K562 (cell line): ENCODE measurements at regions not wholly inside any gene's neighbourhood (a gene's known extent, or its start where the extent isn't known, plus 50 kb on each side); places are given as distances from the start of the nearest gene placed in this dataset.

ENCODE experiments used
- ATAC-seq: fragments of 200-7000 bp; cut with Tn5 transposase; 3 replicates; pipeline ENCODE4 v1.9.1; 2020; ENCODE audit warnings: moderate library complexity
- BruUV-seq: library from RNA; stranded (reverse); fragments of 400-500 nt; replicated peaks from 2 replicates; lab custom pipeline; 2021; lab: Mats Ljungman, UMichigan
- CTCF ChIA-PET: fragments of 300-600 bp; formaldehyde crosslinking; extraction: SDS; loops from one replicate; lab custom pipeline; 2021; ENCODE audit warnings: low intra/inter-chr PET ratio; lab: Yijun Ruan, JAX
- POLR2A ChIA-PET: fragments of 300-600, 350-650 bp; sonication (Branson Sonifier 250); formaldehyde crosslinking; extraction: SDS; loops from one replicate; lab custom pipeline; 2021; ENCODE audit warnings: antibody characterized with exemption, inconsistent platforms; lab: Yijun Ruan, JAX
- DNase-seq, 4 experiments: peaks; one replicate each; pipeline versions ENCODE4 v3.0.0 to v3.0.0-alpha.2; 2011 to 2018; ENCODE audit warnings: low spot score in 3 of 4, mixed read lengths in 3 of 4; ENCODE audit errors: extremely low read depth in 1 of 4
- FAIRE-seq: peaks from 2 replicates; lab custom pipeline; 2011; peaks lifted over from hg19 to GRCh38; lab: Jason Lieb, UNC
- H2AFZ ChIP-seq: 2 replicates; pipeline ENCODE4 v1.6.0; 2011; ENCODE audit warnings: low read depth, low read length, control low read depth, inconsistent platforms
- H3K27ac ChIP-seq: fragments of 200-600 bp; 3 replicates; pipeline ENCODE4 v1.8.0; 2011; ENCODE audit warnings: low read depth, mild to moderate bottlenecking, control low read depth, inconsistent platforms, low read length, moderate library complexity, mixed read lengths; ENCODE audit errors: extremely low read depth
- H3K27me3 ChIP-seq, 2 experiments: fragments of 300-600 bp in 1 of 2; 2 replicates in 1 of 2; 3 replicates in 1 of 2; pipeline versions ENCODE4 v1.6.0 to v1.8.0; 2011; ENCODE audit warnings: inconsistent platforms in 2 of 2, low read length in 2 of 2, mild to moderate bottlenecking in 1 of 2, mixed read lengths in 1 of 2, moderate library complexity in 1 of 2; ENCODE audit not compliant: control insufficient read depth in 2 of 2, insufficient read depth in 2 of 2
- H3K36me3 ChIP-seq: fragments of 300-600 bp; 3 replicates; pipeline ENCODE4 v1.8.0; 2011; ENCODE audit warnings: mild to moderate bottlenecking, low read length, inconsistent platforms; ENCODE audit not compliant: control insufficient read depth, insufficient read depth
- H3K4me1 ChIP-seq, 2 experiments: fragments of 200-600 bp in 1 of 2; replicated peaks in 1 of 2; 2 replicates in 1 of 2; 3 replicates in 1 of 2; pipeline versions ENCODE4 v1.5.1 to v1.8.0; 2011; ENCODE audit warnings: inconsistent platforms in 2 of 2, low read length in 2 of 2, mild to moderate bottlenecking in 1 of 2, mixed read lengths in 1 of 2, moderate library complexity in 1 of 2; ENCODE audit not compliant: control insufficient read depth in 2 of 2, insufficient read depth in 2 of 2
- H3K4me2 ChIP-seq: 2 replicates; pipeline ENCODE4 v1.6.1; 2011; ENCODE audit warnings: low read length, control low read depth, inconsistent platforms, mixed read lengths; ENCODE audit not compliant: insufficient read depth
- H3K4me3 ChIP-seq: fragments of 200-600 bp; sonication (generic), shearing (Covaris generic); 2 replicates; pipeline ENCODE4 v1.5.1; 2016; ENCODE audit warnings: control low read depth, inconsistent platforms
- H3K79me2 ChIP-seq: fragments of 200-600 bp; 3 replicates; pipeline ENCODE4 v1.8.0; 2011; ENCODE audit warnings: low read length, inconsistent platforms; ENCODE audit not compliant: control insufficient read depth, insufficient read depth
- H3K9ac ChIP-seq, 2 experiments: 2 replicates each; pipeline versions ENCODE4 v1.6.0 to v1.6.1; 2011; ENCODE audit warnings: low read depth in 2 of 2, low read length in 2 of 2, control low read depth in 1 of 2, inconsistent platforms in 1 of 2, mild to moderate bottlenecking in 1 of 2, mixed read lengths in 1 of 2; ENCODE audit not compliant: insufficient read depth in 1 of 2
- H3K9me1 ChIP-seq: one replicate; pipeline ENCODE4 v1.6.0; 2011; ENCODE audit warnings: inconsistent platforms, mild to moderate bottlenecking, low read length, moderate library complexity; ENCODE audit not compliant: control insufficient read depth, insufficient read depth
- H3K9me3 ChIP-seq: replicated peaks from 2 replicates; pipeline ENCODE4 v1.5.1; 2011; ENCODE audit warnings: low read depth, low read length, inconsistent platforms; ENCODE audit not compliant: control insufficient read depth, insufficient read depth
- H4K20me1 ChIP-seq: replicated peaks from 2 replicates; pipeline ENCODE4 v1.6.1; 2011; ENCODE audit warnings: low read length, inconsistent platforms, mixed read lengths; ENCODE audit not compliant: control insufficient read depth, insufficient read depth
- PRPF4 ChIP-seq: fragments of 200-400 bp; formaldehyde crosslinking; IDR thresholded peaks from one replicate; pipeline ENCODE4 v1.6.1; 2017; ENCODE audit warnings: low read length, low read depth, mild to moderate bottlenecking; ENCODE audit not compliant: insufficient read depth, poor library complexity, severe bottlenecking
- ZBTB43 ChIP-seq: sonication (generic); formaldehyde crosslinking; IDR thresholded peaks from 2 replicates; pipeline ENCODE4 v1.8.0; 2023; ENCODE audit warnings: mild to moderate bottlenecking, missing genetic modification reagents
- ZNF184 ChIP-seq: sonication (generic); formaldehyde crosslinking; IDR thresholded peaks from 2 replicates; pipeline ENCODE4 v1.5.0; 2020; ENCODE audit warnings: missing genetic modification reagents
- ZNF764 ChIP-seq: fragments of 250-450 bp; sonication (Bioruptor Pico); IDR thresholded peaks from 2 replicates; pipeline ENCODE4 v1.4.0; 2020; ENCODE audit warnings: low read depth, mild to moderate bottlenecking, moderate library complexity
- WGBS: fragments of 100-300 bp; shearing (Covaris generic); methylation state at CpG from one replicate; pipeline ENCODE4 v1.1.6; 2016; ENCODE audit warnings: low coverage, mixed read lengths; ENCODE audit not compliant: insufficient coverage; ENCODE audit errors: missing lambda C conversion rate; 5-methylcytosine and 5-hydroxymethylcytosine counted together
- in situ Hi-C: fragments of 300-500 bp; cut with MboI; formaldehyde crosslinking; loops from 4 replicates; pipeline ENCODE4 v1.15.0; 2018; ENCODE audit warnings: inconsistent platforms, mixed read lengths
- intact Hi-C: fragments of 100-400 bp; cut with micrococcal nuclease; formaldehyde crosslinking; loops from 2 replicates; pipeline ENCODE4 v1.14.2; 2022

GRCh38 chr22:22821340-22821739, 66.3 kb upstream of the IGLL5 start (continued):
- no peak for TF ChIP-seq ZBTB43

DNA sequence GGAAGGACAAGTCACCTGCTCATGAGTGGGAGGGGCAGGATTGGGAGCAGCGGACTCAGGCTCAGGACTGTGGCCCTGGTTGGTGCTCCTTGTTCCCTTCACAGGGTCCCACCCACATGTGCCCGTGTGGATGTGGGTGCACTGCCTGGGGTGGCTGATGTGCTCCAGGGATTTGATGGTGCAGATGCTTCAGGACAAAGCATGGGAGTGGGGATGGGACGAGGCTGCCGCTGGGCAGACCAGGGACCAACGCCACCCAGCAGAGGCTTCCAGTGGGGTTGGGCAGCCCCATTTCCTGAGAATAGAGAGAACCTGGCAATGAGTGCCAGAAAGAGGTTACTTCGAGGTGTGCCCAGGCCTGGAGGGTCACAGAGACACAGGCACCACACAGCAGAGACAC, 65.5 kb upstream of the IGLL5 start:
- FAIRE-seq (no peak), ATAC-seq (no peak), DNase-seq (peak in 1 of 4 experiments; percentile 43)
- Histone ChIP-seq H3K9ac (peak overlapping the region in 1 of 2 experiments; percentile 3; a peak in 1 of 4 replicates), H3K27ac (no peak overlapping the region), H3K4me3 (no peak overlapping the region), H4K20me1 (peaks cover 44% of the 10 kb centered on the region), H3K27me3 (peaks cover 6 to 32% of the 10 kb centered on the region in 2 experiments; a peak in 4 of 5 replicates), H2AFZ (no peak overlapping the region), H3K36me3 (no peaks in the 10 kb centered on the region), H3K9me3 (no peaks in the 10 kb centered on the region), H3K4me1 (no peaks in the 10 kb centered on the region)
- WGBS = under 1% methylated on average over 6 of the region's 6 CpGs
- in situ Hi-C loops = no loop called here
- ChIA-PET POLR2A (interaction anchor here (0.7 to 2.9 kb wide), 9 partner anchors 8 to 167 kb away, joined by 3 to 19 read pairs (median 4); no protein-coding TSS in a partner anchor), CTCF (no interaction called here)
- BruUV-seq = no TSS peak
- intact Hi-C loops = no loop called here
- TF ChIP-seq ZNF184 (peak; percentile 46; the same call in 1 of the 2 replicates), ZNF764 (CRISPR knock-in tag) (no peak), PRPF4 (no peak)
- TF ChIP-seq, all 486 proteins: peak for 1
- Histone ChIP-seq H3K9me1 (peaks cover 4% of the 10 kb centered on the region), H3K79me2 (no peaks in the 10 kb centered on the region), H3K4me2 (no peak overlapping the region)
